Keratinocyte (primary cell): ENCODE measurements at regions not wholly inside any gene's neighbourhood (a gene's known extent, or its start where the extent isn't known, plus 50 kb on each side); places are given as distances from the start of the nearest gene placed in this dataset.

Experiments
- DNase-seq: peaks from one replicate; pipeline ENCODE4 v3.0.0-alpha.2; 2011; ENCODE audit warnings: low read depth, missing footprints, low spot score
- FAIRE-seq: peaks from 2 replicates; lab custom pipeline; 2011; peaks lifted over from hg19 to GRCh38; lab: Jason Lieb, UNC
- H2AFZ ChIP-seq: 2 replicates; pipeline ENCODE4 v1.6.0; 2012; ENCODE audit warnings: low read length, control low read depth, inconsistent platforms; ENCODE audit not compliant: control insufficient read depth
- H3K27ac ChIP-seq: 2 replicates; pipeline ENCODE4 v1.5.1; 2011; ENCODE audit warnings: low read length; ENCODE audit not compliant: control insufficient read depth, insufficient read depth
- H3K27me3 ChIP-seq: 3 replicates; pipeline ENCODE4 v1.6.0; 2011; ENCODE audit warnings: low read length; ENCODE audit not compliant: control insufficient read depth, insufficient read depth; ENCODE audit errors: extremely low read depth
- H3K36me3 ChIP-seq, 2 experiments: 2 replicates in 1 of 2; 3 replicates in 1 of 2; pipeline ENCODE4 v1.5.1; 2011; ENCODE audit warnings: low read length in 2 of 2, mild to moderate bottlenecking in 1 of 2; ENCODE audit not compliant: control insufficient read depth in 2 of 2, insufficient read depth in 2 of 2; ENCODE audit errors: extremely low read depth in 1 of 2
- H3K4me1 ChIP-seq: 3 replicates; pipeline ENCODE4 v1.5.1; 2011; ENCODE audit warnings: low read length; ENCODE audit not compliant: control insufficient read depth, insufficient read depth; ENCODE audit errors: extremely low read depth
- H3K4me2 ChIP-seq: 3 replicates; pipeline ENCODE4 v1.6.0; 2011; ENCODE audit warnings: low read depth, low read length; ENCODE audit not compliant: control insufficient read depth, insufficient read depth; ENCODE audit errors: extremely low read depth
- H3K4me3 ChIP-seq, 3 experiments: fragments of 200-600 bp in 1 of 3; sonication (generic) in 1 of 3; 2 replicates in 2 of 3; 3 replicates in 1 of 3; pipeline ENCODE4 v1.5.1; 2011 to 2016; ENCODE audit warnings: low read length in 3 of 3, mild to moderate bottlenecking in 3 of 3, control low read depth in 2 of 3, inconsistent platforms in 1 of 3, low read depth in 1 of 3, mixed read lengths in 1 of 3, mixed run types in 1 of 3, moderate library complexity in 1 of 3; ENCODE audit not compliant: control insufficient read depth in 2 of 3, insufficient read depth in 2 of 3; ENCODE audit errors: extremely low read depth in 1 of 3
- H3K79me2 ChIP-seq: 2 replicates; pipeline ENCODE4 v1.6.0; 2012; ENCODE audit warnings: low read length; ENCODE audit not compliant: control insufficient read depth, insufficient read depth
- H3K9ac ChIP-seq: 3 replicates; pipeline ENCODE4 v1.6.0; 2011; ENCODE audit warnings: low read length; ENCODE audit not compliant: control insufficient read depth, insufficient read depth; ENCODE audit errors: extremely low read depth
- H3K9me1 ChIP-seq: 3 replicates; pipeline ENCODE4 v1.6.0; 2011; ENCODE audit warnings: low read length; ENCODE audit not compliant: control insufficient read depth, insufficient read depth; ENCODE audit errors: extremely low read depth
- H3K9me3 ChIP-seq: 2 replicates; pipeline ENCODE4 v1.5.1; 2012; ENCODE audit warnings: low read depth, low read length; ENCODE audit not compliant: control insufficient read depth
- H4K20me1 ChIP-seq: 3 replicates; pipeline ENCODE4 v1.6.0; 2011; ENCODE audit warnings: low read length; ENCODE audit not compliant: control insufficient read depth, insufficient read depth; ENCODE audit errors: extremely low read depth
- CTCF ChIP-seq, 3 experiments: IDR thresholded peaks in 1 of 3; conservative IDR thresholded peaks in 1 of 3; optimal IDR thresholded peaks in 1 of 3; 2 replicates in 2 of 3; 3 replicates in 1 of 3; pipeline versions ENCODE3 to v1.5.1; 2011; ENCODE audit warnings: low read length in 3 of 3, mild to moderate bottlenecking in 3 of 3, moderate library complexity in 2 of 3, control low read depth in 1 of 3, inconsistent platforms in 1 of 3; ENCODE audit not compliant: insufficient read depth in 2 of 3; ENCODE audit errors: extremely low read depth in 1 of 3
- EZH2 ChIP-seq: IDR thresholded peaks from one replicate; pipeline ENCODE4 v1.6.1; 2012; ENCODE audit warnings: inconsistent platforms, mild to moderate bottlenecking, low read length, moderate library complexity
- dilution Hi-C: fragments of 300-500 bp; cut with MboI; formaldehyde crosslinking; loops from one replicate; pipeline ENCODE4 v1.7.0; 2020; ENCODE audit warnings: low sequenced_read_pairs; ENCODE audit not compliant: extremely low pct_ligation_motif_present

GRCh38 chr18:34153711-34154110 lies 71.0 kb downstream of the NOL4 start:
- Histone ChIP-seq H3K36me3 (no peaks in the 10 kb centered on the region), H3K27me3 (peaks cover 1% of the 10 kb centered on the region), H2AFZ (peak overlapping the region; percentile 40), H3K9me1 (no peaks in the 10 kb centered on the region), H3K27ac (no peak overlapping the region), H3K4me1 (no peaks in the 10 kb centered on the region), H3K9ac (no peak overlapping the region), H3K4me3 (no peak overlapping the region), H4K20me1 (no peaks in the 10 kb centered on the region), H3K4me2 (peak overlapping the region; percentile 15), H3K9me3 (no peaks in the 10 kb centered on the region), H3K79me2 (no peaks in the 10 kb centered on the region)
- dilution Hi-C loops = no loop called here
- no peak for FAIRE-seq
- no peak for DNase-seq
- no peak for TF ChIP-seq EZH2
- no peak for TF ChIP-seq CTCF (optimal IDR thresholded peaks at IDR 0.05 in 1 of 3, IDR thresholded peaks at IDR 0.05 in 1 of 3, conservative IDR thresholded peaks at IDR 0.05 in 1 of 3; ENCODE audit: extremely low read depth in 1 of 3, insufficient read depth in 2 of 3, low read length in 3 of 3)

DNA sequence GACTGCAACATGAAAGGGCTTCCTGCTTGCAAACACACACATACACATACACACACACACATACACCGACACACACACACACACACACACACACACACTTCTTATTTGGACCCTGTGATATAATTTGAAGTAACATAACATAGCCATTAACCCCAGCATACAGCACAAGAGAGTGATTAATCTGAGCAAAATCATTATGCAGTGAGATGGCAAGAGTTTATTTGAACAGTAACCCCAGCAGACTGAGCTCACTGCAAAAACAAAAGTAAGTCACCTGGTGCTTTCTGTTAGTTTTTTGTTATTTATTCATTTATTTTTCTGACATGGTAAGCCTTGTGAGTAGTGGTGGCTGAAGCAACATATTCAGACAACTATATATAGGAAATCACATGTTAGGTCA lies 93.7 kb downstream of the NOL4 start:
- Histone ChIP-seq H3K9ac (no peak overlapping the region), H3K4me3 (no peak overlapping the region), H3K9me3 (no peaks in the 10 kb centered on the region), H2AFZ (no peak overlapping the region), H3K79me2 (no peaks in the 10 kb centered on the region), H3K27ac (no peak overlapping the region), H3K4me2 (no peak overlapping the region), H3K27me3 (no peaks in the 10 kb centered on the region), H3K4me1 (no peaks in the 10 kb centered on the region), H3K36me3 (no peaks in the 10 kb centered on the region), H3K9me1 (no peaks in the 10 kb centered on the region), H4K20me1 (no peaks in the 10 kb centered on the region)
- FAIRE-seq = no peak
- no peak for DNase-seq
- TF ChIP-seq CTCF (optimal IDR thresholded peaks at IDR 0.05 in 1 of 3, IDR thresholded peaks at IDR 0.05 in 1 of 3, conservative IDR thresholded peaks at IDR 0.05 in 1 of 3; ENCODE audit: extremely low read depth in 1 of 3, insufficient read depth in 2 of 3, low read length in 3 of 3) (no peak), EZH2 (no peak)
- dilution Hi-C loops = no loop called here
